ENCODE measurements at regions not wholly inside any gene's neighbourhood (a gene's known extent, or its start where the extent isn't known, plus 50 kb on each side); places are given as distances from the start of the nearest gene placed in this dataset.

- Histone ChIP-seq H3K27me3 (ENCODE audit: insufficient read depth, low read length) (no peaks in the 10 kb centered on the region), H3K4me2 (ENCODE audit: low read length) (no peak overlapping the region), H3K4me1 (ENCODE audit: control insufficient read depth in 1 of 2, insufficient read depth in 2 of 2, low read length in 2 of 2) (peaks cover 0 to 6% of the 10 kb centered on the region in 2 experiments; a peak in 1 of 4 replicates), H3K9me3 (ENCODE audit: control insufficient read depth in 1 of 2, insufficient read depth in 1 of 2, low read depth in 1 of 2, low read length in 2 of 2) (peaks cover 3 to 5% of the 10 kb centered on the region in 2 experiments; a peak in 1 of 4 replicates), H4K20me1 (ENCODE audit: insufficient read depth) (no peaks in the 10 kb centered on the region), H3K9me2 (ENCODE audit: insufficient read depth) (no peaks in the 10 kb centered on the region), H3K79me2 (ENCODE audit: insufficient read depth, low read length) (no peaks in the 10 kb centered on the region), H3K4me3 (replicated peaks in 1 of 2; ENCODE audit: low read depth in 1 of 2, low read length in 2 of 2) (no peak overlapping the region), H3K9ac (ENCODE audit: low read length) (no peak overlapping the region), H2AFZ (ENCODE audit: low read depth, low read length, poor library complexity, severe bottlenecking) (no peak overlapping the region), H3K27ac (ENCODE audit: low read depth, low read length) (no peak overlapping the region), H3K36me3 (ENCODE audit: control insufficient read depth in 1 of 2, insufficient read depth in 2 of 2, low read length in 2 of 2) (no peaks in the 10 kb centered on the region)
- no peak for ATAC-seq
- intact Hi-C loops (cut with micrococcal nuclease), result no loop called here
- DNase-seq (ENCODE audit: low read depth, low spot score), result no peak
- no peak for TF ChIP-seq ELF1 (IDR thresholded peaks at IDR 0.05; ENCODE audit: borderline replicate concordance, low read depth)
- no peak for TF ChIP-seq ATF3 (IDR thresholded peaks at IDR 0.05)
- TF ChIP-seq ZNF274 (IDR thresholded peaks at IDR 0.05; ENCODE audit: low read depth, low read length), result no peak
- no peak for TF ChIP-seq YY1 (IDR thresholded peaks at IDR 0.05; ENCODE audit: extremely low read depth, insufficient replicate concordance, low read depth, low read length)
- no peak for TF ChIP-seq FOSL1 (IDR thresholded peaks at IDR 0.05; ENCODE audit: low read depth)
- TF ChIP-seq EGR1 (IDR thresholded peaks at IDR 0.05; ENCODE audit: low read depth), result no peak
- no peak for TF ChIP-seq POLR2AphosphoS5 (IDR thresholded peaks at IDR 0.05; ENCODE audit: low read depth, low read length)
- TF ChIP-seq ZFX (IDR thresholded peaks at IDR 0.05), result no peak
- TF ChIP-seq REST (IDR thresholded peaks at IDR 0.05; ENCODE audit: low read depth), result no peak
- no peak for TF ChIP-seq ZBTB33 (IDR thresholded peaks at IDR 0.05; ENCODE audit: extremely low read depth, insufficient replicate concordance, low read length)
- no peak for TF ChIP-seq SP1 (IDR thresholded peaks at IDR 0.05; ENCODE audit: low read depth)
- TF ChIP-seq RAD21 (IDR thresholded peaks at IDR 0.05; ENCODE audit: low read depth), result no peak
- no peak for TF ChIP-seq SRF (IDR thresholded peaks at IDR 0.05; ENCODE audit: low read depth)
- no peak for TF ChIP-seq MAX (IDR thresholded peaks at IDR 0.05)
- TF ChIP-seq TCF7L2 (IDR thresholded peaks at IDR 0.05; ENCODE audit: borderline replicate concordance, extremely low read depth, insufficient read depth, insufficient read length), result no peak
- TF ChIP-seq JUND (IDR thresholded peaks at IDR 0.05), result no peak
- TF ChIP-seq CTCF (IDR thresholded peaks at IDR 0.05 in 2 of 3, conservative IDR thresholded peaks at IDR 0.05 in 1 of 3; ENCODE audit: borderline replicate concordance in 1 of 3, insufficient read depth in 1 of 3, low read depth in 2 of 3, low read length in 2 of 3), result no peak
- TF ChIP-seq SIN3A (IDR thresholded peaks at IDR 0.05; ENCODE audit: low read depth), result no peak
- no peak for TF ChIP-seq POLR2A (IDR thresholded peaks at IDR 0.05; ENCODE audit: borderline replicate concordance, extremely low read depth, insufficient read depth, insufficient read length)
- no peak for TF ChIP-seq EZH2 (IDR thresholded peaks at IDR 0.05)
- ChIA-PET RAD21 (ENCODE audit: low non-redundant PET in 1 of 2, low total read pairs in 2 of 2, uncharacterized antibody in 2 of 2, unreplicated experiment in 2 of 2) (no interaction called here), POLR2A (no interaction called here), CTCF (no interaction called here)
- BruUV-seq (replicated peaks), result no TSS peak
Observed at GRCh38 chr5:106877881-106878280, 792.9 kb downstream of the EFNA5 start.

All from HCT116 (cell line).